DND-41 (cell line): ENCODE measurements at regions not wholly inside any gene's neighbourhood (a gene's known extent, or its start where the extent isn't known, plus 50 kb on each side); places are given as distances from the start of the nearest gene placed in this dataset.

Experiments
- ATAC-seq: fragments of 200-7000 bp; cut with Tn5 transposase; 3 replicates; pipeline ENCODE4 v1.9.1; 2021; ENCODE audit warnings: low read depth; ENCODE audit not compliant: insufficient read depth
- DNase-seq: peaks from one replicate; pipeline ENCODE4 v3.0.0-alpha.2; 2020
- H2AFZ ChIP-seq: 2 replicates; pipeline ENCODE4 v1.6.0; 2012; ENCODE audit warnings: low read depth, low read length
- H3K27ac ChIP-seq: 2 replicates; pipeline ENCODE4 v1.5.1; 2012; ENCODE audit warnings: low read length, inconsistent platforms
- H3K27me3 ChIP-seq: fragments of 200-600 bp; sonication (generic); 2 replicates; pipeline ENCODE4 v1.6.0; 2012; ENCODE audit warnings: low read length, mild to moderate bottlenecking, inconsistent platforms; ENCODE audit not compliant: insufficient read depth, poor library complexity
- H3K36me3 ChIP-seq: 2 replicates; pipeline ENCODE4 v1.5.1; 2012; ENCODE audit warnings: low read length, inconsistent platforms; ENCODE audit not compliant: insufficient read depth
- H3K4me1 ChIP-seq: 2 replicates; pipeline ENCODE4 v1.5.1; 2012; ENCODE audit warnings: mild to moderate bottlenecking, low read length; ENCODE audit not compliant: insufficient read depth
- H3K4me2 ChIP-seq: 2 replicates; pipeline ENCODE4 v1.6.0; 2012; ENCODE audit warnings: mild to moderate bottlenecking, moderate library complexity, low read length, inconsistent platforms; ENCODE audit not compliant: insufficient read depth
- H3K4me3 ChIP-seq, 2 experiments: fragments of 200-600 bp in 1 of 2; shearing (Covaris generic) in 1 of 2; 2 replicates each; pipeline ENCODE4 v1.5.1; 2012 to 2016; ENCODE audit warnings: inconsistent platforms in 2 of 2, low read length in 2 of 2, mild to moderate bottlenecking in 2 of 2, low read depth in 1 of 2, moderate library complexity in 1 of 2
- H3K79me2 ChIP-seq: 2 replicates; pipeline ENCODE4 v1.6.0; 2012; ENCODE audit warnings: low read length, inconsistent platforms; ENCODE audit not compliant: insufficient read depth
- H3K9ac ChIP-seq: 2 replicates; pipeline ENCODE4 v1.6.0; 2012; ENCODE audit warnings: low read depth, mild to moderate bottlenecking, inconsistent platforms, low read length, moderate library complexity
- H3K9me3 ChIP-seq: 2 replicates; pipeline ENCODE4 v1.5.1; 2012; ENCODE audit warnings: low read length, moderate library complexity, mild to moderate bottlenecking, inconsistent platforms; ENCODE audit not compliant: insufficient read depth, severe bottlenecking
- H4K20me1 ChIP-seq: 2 replicates; pipeline ENCODE4 v1.6.0; 2012; ENCODE audit warnings: low read length; ENCODE audit not compliant: insufficient read depth
- EZH2 ChIP-seq: IDR thresholded peaks from 3 replicates; pipeline ENCODE4 v1.6.1; 2012; ENCODE audit warnings: borderline replicate concordance, low read depth, mild to moderate bottlenecking, moderate library complexity, low read length, inconsistent platforms; ENCODE audit not compliant: severe bottlenecking
- TF ChIP-seq, protein P1 (sequence below): IDR thresholded peaks from 2 replicates; pipeline ENCODE4 v1.5.1; 2012; ENCODE audit warnings: borderline replicate concordance, low read length, moderate library complexity, mild to moderate bottlenecking; ENCODE audit not compliant: poor library complexity, severe bottlenecking; ENCODE audit errors: extremely low read depth

- Histone ChIP-seq H3K4me1 (no peaks in the 10 kb centered on the region), H2AFZ (no peak overlapping the region), H3K9ac (no peak overlapping the region), H3K27ac (no peak overlapping the region), H4K20me1 (no peaks in the 10 kb centered on the region), H3K79me2 (no peaks in the 10 kb centered on the region), H3K27me3 (no peaks in the 10 kb centered on the region), H3K4me3 (no peak overlapping the region), H3K4me2 (no peak overlapping the region), H3K9me3 (no peaks in the 10 kb centered on the region), H3K36me3 (no peaks in the 10 kb centered on the region)
- ATAC-seq = no peak
- no peak for DNase-seq
- no peak for TF ChIP-seq EZH2
- TF ChIP-seq, protein P1, sequence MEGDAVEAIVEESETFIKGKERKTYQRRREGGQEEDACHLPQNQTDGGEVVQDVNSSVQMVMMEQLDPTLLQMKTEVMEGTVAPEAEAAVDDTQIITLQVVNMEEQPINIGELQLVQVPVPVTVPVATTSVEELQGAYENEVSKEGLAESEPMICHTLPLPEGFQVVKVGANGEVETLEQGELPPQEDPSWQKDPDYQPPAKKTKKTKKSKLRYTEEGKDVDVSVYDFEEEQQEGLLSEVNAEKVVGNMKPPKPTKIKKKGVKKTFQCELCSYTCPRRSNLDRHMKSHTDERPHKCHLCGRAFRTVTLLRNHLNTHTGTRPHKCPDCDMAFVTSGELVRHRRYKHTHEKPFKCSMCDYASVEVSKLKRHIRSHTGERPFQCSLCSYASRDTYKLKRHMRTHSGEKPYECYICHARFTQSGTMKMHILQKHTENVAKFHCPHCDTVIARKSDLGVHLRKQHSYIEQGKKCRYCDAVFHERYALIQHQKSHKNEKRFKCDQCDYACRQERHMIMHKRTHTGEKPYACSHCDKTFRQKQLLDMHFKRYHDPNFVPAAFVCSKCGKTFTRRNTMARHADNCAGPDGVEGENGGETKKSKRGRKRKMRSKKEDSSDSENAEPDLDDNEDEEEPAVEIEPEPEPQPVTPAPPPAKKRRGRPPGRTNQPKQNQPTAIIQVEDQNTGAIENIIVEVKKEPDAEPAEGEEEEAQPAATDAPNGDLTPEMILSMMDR = no peak
Measured at GRCh38 chr6:114892211-114892610, 549.4 kb upstream of the HS3ST5 start.

GRCh38 chr6:114888241-114888640 is 545.4 kb upstream of the HS3ST5 start:
- H3K4me3 ChIP-seq = no peak overlapping the region
- no peaks in the 10 kb centered on the region for H4K20me1 ChIP-seq
- no peak overlapping the region for H3K9ac ChIP-seq
- no peaks in the 10 kb centered on the region for H3K9me3 ChIP-seq
- no peaks in the 10 kb centered on the region for H3K79me2 ChIP-seq
- no peak overlapping the region for H2AFZ ChIP-seq
- ATAC-seq = no peak
- H3K27ac ChIP-seq = no peak overlapping the region
- no peaks in the 10 kb centered on the region for H3K36me3 ChIP-seq
- no peaks in the 10 kb centered on the region for H3K27me3 ChIP-seq
- H3K4me2 ChIP-seq = no peak overlapping the region
- TF ChIP-seq, protein P1 = no peak
- TF ChIP-seq EZH2 = no peak
- DNase-seq = no peak
- no peaks in the 10 kb centered on the region for H3K4me1 ChIP-seq

GRCh38 chr6:114886670-114887436 is 544.0 kb upstream of the HS3ST5 start:
- Histone ChIP-seq H3K4me3 (no peak overlapping the region), H3K27ac (no peak overlapping the region), H3K36me3 (no peaks in the 10 kb centered on the region), H3K79me2 (no peaks in the 10 kb centered on the region), H3K9ac (no peak overlapping the region), H3K4me2 (no peak overlapping the region), H4K20me1 (no peaks in the 10 kb centered on the region), H3K4me1 (no peaks in the 10 kb centered on the region), H3K27me3 (no peaks in the 10 kb centered on the region), H3K9me3 (no peaks in the 10 kb centered on the region), H2AFZ (no peak overlapping the region)
- DNase-seq (no peak), ATAC-seq (no peak)
- no peak for TF ChIP-seq EZH2
- TF ChIP-seq, protein P1 = no peak

GRCh38 chr6:114879693-114880092 is 536.9 kb upstream of the HS3ST5 start:
- no peaks in the 10 kb centered on the region for H3K4me1 ChIP-seq
- H3K9ac ChIP-seq = no peak overlapping the region
- no peak overlapping the region for H3K4me3 ChIP-seq
- no peaks in the 10 kb centered on the region for H3K9me3 ChIP-seq
- H3K27me3 ChIP-seq = no peaks in the 10 kb centered on the region
- ATAC-seq (no peak), DNase-seq (no peak)
- no peaks in the 10 kb centered on the region for H3K36me3 ChIP-seq
- no peaks in the 10 kb centered on the region for H4K20me1 ChIP-seq
- H3K79me2 ChIP-seq = no peaks in the 10 kb centered on the region
- no peak overlapping the region for H3K27ac ChIP-seq
- no peak overlapping the region for H3K4me2 ChIP-seq
- no peak overlapping the region for H2AFZ ChIP-seq
- TF ChIP-seq EZH2 = no peak
- TF ChIP-seq, protein P1 = no peak
